SK-N-SH (cell line): ENCODE measurements at regions not wholly inside any gene's neighbourhood (a gene's known extent, or its start where the extent isn't known, plus 50 kb on each side); places are given as distances from the start of the nearest gene placed in this dataset.

Experiments used
- CTCF ChIA-PET: fragments of 300-600, 350-600 bp; formaldehyde crosslinking; extraction: SDS; loops from one replicate; lab custom pipeline; 2021; lab: Yijun Ruan, JAX
- POLR2A ChIA-PET: fragments of 350-600 bp; sonication (Branson Sonifier 250); formaldehyde crosslinking; extraction: SDS; loops from one replicate; lab custom pipeline; 2020; ENCODE audit warnings: antibody characterized with exemption, inconsistent platforms; lab: Yijun Ruan, JAX
- DNase-seq: peaks from one replicate; pipeline ENCODE4 v3.0.0; 2012
- H2AFZ ChIP-seq: fragments of 200-600 bp; sonication (generic); 2 replicates; pipeline ENCODE4 v1.8.1; 2016; ENCODE audit warnings: antibody characterized with exemption, mild to moderate bottlenecking, low read depth
- H3F3A ChIP-seq: fragments of 200-600 bp; sonication (generic); replicated peaks from 2 replicates; pipeline ENCODE3; 2016; ENCODE audit warnings: antibody characterized with exemption, mild to moderate bottlenecking; ENCODE audit not compliant: insufficient read depth
- H3K27ac ChIP-seq, 2 experiments: fragments of 200-500 bp in 1 of 2; fragments of 200-600 bp in 1 of 2; sonication (Bioruptor generic) in 1 of 2; sonication (generic), shearing (Covaris generic) in 1 of 2; 2 replicates each; pipeline versions ENCODE4 v1.5.1 to v1.6.1; 2014 to 2016; ENCODE audit warnings: low read depth in 2 of 2, inconsistent platforms in 1 of 2, low read length in 1 of 2, mild to moderate bottlenecking in 1 of 2, mixed read lengths in 1 of 2
- H3K27me3 ChIP-seq: fragments of 200-600 bp; sonication (generic), shearing (Covaris generic); 2 replicates; pipeline ENCODE4 v1.6.1; 2016; ENCODE audit warnings: mixed run types; ENCODE audit not compliant: insufficient read depth
- H3K36me3 ChIP-seq, 2 experiments: fragments of 200-500 bp in 1 of 2; fragments of 200-600 bp in 1 of 2; sonication (Bioruptor generic) in 1 of 2; sonication (generic) in 1 of 2; replicated peaks in 1 of 2; 2 replicates each; pipeline versions ENCODE3 to v1.5.1; 2014 to 2016; ENCODE audit warnings: low read length in 1 of 2, mild to moderate bottlenecking in 1 of 2; ENCODE audit not compliant: insufficient read depth in 2 of 2, control insufficient read depth in 1 of 2
- H3K4me1 ChIP-seq, 2 experiments: fragments of 200-500 bp in 1 of 2; fragments of 200-600 bp in 1 of 2; sonication (Bioruptor generic) in 1 of 2; sonication (generic), shearing (Covaris generic) in 1 of 2; 2 replicates each; pipeline versions ENCODE4 v1.5.1 to v1.6.1; 2014 to 2016; ENCODE audit warnings: low read depth in 1 of 2, low read length in 1 of 2, mixed run types in 1 of 2; ENCODE audit not compliant: insufficient read depth in 2 of 2, control insufficient read depth in 1 of 2
- H3K4me2 ChIP-seq: fragments of 200-600 bp; sonication (generic), shearing (Covaris generic); 2 replicates; pipeline ENCODE4 v1.6.1; 2017; ENCODE audit warnings: mixed run types
- H3K4me3 ChIP-seq, 2 experiments: fragments of 200-500 bp in 1 of 2; fragments of 200-600 bp in 1 of 2; sonication (Bioruptor generic) in 1 of 2; sonication (generic), shearing (Covaris generic) in 1 of 2; 2 replicates each; pipeline versions ENCODE4 v1.5.1 to v1.8.1; 2014 to 2016; ENCODE audit warnings: low read depth in 2 of 2, inconsistent platforms in 1 of 2, low read length in 1 of 2, mild to moderate bottlenecking in 1 of 2, mixed read lengths in 1 of 2, moderate library complexity in 1 of 2
- H3K79me2 ChIP-seq: fragments of 200-600 bp; sonication (generic); 2 replicates; pipeline ENCODE4 v1.8.1; 2017; ENCODE audit warnings: mild to moderate bottlenecking; ENCODE audit not compliant: insufficient read depth
- H3K9ac ChIP-seq: fragments of 200-600 bp; sonication (generic); 2 replicates; pipeline ENCODE4 v1.6.1; 2017; ENCODE audit warnings: mixed run types
- H3K9me2 ChIP-seq: fragments of 200-600 bp; sonication (generic); 2 replicates; pipeline ENCODE4 v1.6.1; 2017; ENCODE audit warnings: mixed run types
- H3K9me3 ChIP-seq: fragments of 200-600 bp; sonication (generic); 2 replicates; pipeline ENCODE4 v1.6.1; 2017; ENCODE audit warnings: mixed run types, mild to moderate bottlenecking, moderate library complexity
- H4K20me1 ChIP-seq: fragments of 200-600 bp; sonication (generic); 2 replicates; pipeline ENCODE4 v1.6.1; 2017; ENCODE audit warnings: mild to moderate bottlenecking, mixed run types; ENCODE audit not compliant: insufficient read depth
- CHD2 ChIP-seq: fragments of 150-350 bp; IDR thresholded peaks from 2 replicates; pipeline ENCODE4 v1.6.1; 2018; ENCODE audit warnings: low read length; ENCODE audit not compliant: partially characterized antibody
- EP300 ChIP-seq, 2 experiments: IDR thresholded peaks; 2 replicates each; pipeline versions ENCODE4 v1.4.0 to v1.6.1; 2012; ENCODE audit warnings: borderline replicate concordance in 1 of 2, low read depth in 1 of 2, low read length in 1 of 2
- GABPA ChIP-seq: IDR thresholded peaks from 2 replicates; pipeline ENCODE4 v1.4.0; 2012; ENCODE audit warnings: low read depth, mild to moderate bottlenecking
- JUND ChIP-seq: IDR thresholded peaks from 2 replicates; pipeline ENCODE4 v1.4.0; 2012
- MXI1 ChIP-seq: IDR thresholded peaks from 2 replicates; pipeline ENCODE4 v1.6.1; 2012; ENCODE audit warnings: mild to moderate bottlenecking, low read depth, low read length, improper control_type of control experiment
- NRF1 ChIP-seq: IDR thresholded peaks from 2 replicates; pipeline ENCODE4 v1.6.1; 2012; ENCODE audit warnings: low read depth, mild to moderate bottlenecking, low read length
- RFX5 ChIP-seq: IDR thresholded peaks from 2 replicates; pipeline ENCODE4 v1.6.1; 2012; ENCODE audit warnings: mild to moderate bottlenecking, improper control_type of control experiment, low read length
- TEAD4 ChIP-seq: IDR thresholded peaks from 2 replicates; pipeline ENCODE4 v1.4.0; 2012; ENCODE audit warnings: mild to moderate bottlenecking, borderline replicate concordance; ENCODE audit not compliant: insufficient read depth
- WGBS: methylation state at CpG from one replicate; pipeline ENCODE4 v1.1.6; 2017; ENCODE audit warnings: low lambda C conversion rate; 5-methylcytosine and 5-hydroxymethylcytosine counted together
- TF ChIP-seq, protein P1 (sequence below): fragments of 150-350 bp; IDR thresholded peaks from 2 replicates; pipeline ENCODE4 v1.6.1; 2017; ENCODE audit warnings: antibody characterized with exemption, low read length, low read depth, borderline replicate concordance
- TF ChIP-seq, protein P2 (sequence below): IDR thresholded peaks from 2 replicates; pipeline ENCODE4 v1.4.0; 2012; ENCODE audit warnings: low read depth, borderline replicate concordance
- TF ChIP-seq, protein P3 (sequence below): fragments of 150-350 bp; IDR thresholded peaks from 2 replicates; pipeline ENCODE4 v1.6.1; 2016; ENCODE audit warnings: mild to moderate bottlenecking, low read depth, low read length
- TF ChIP-seq, protein P4 (sequence below): IDR thresholded peaks from 2 replicates; pipeline ENCODE4; 2012

DNA sequence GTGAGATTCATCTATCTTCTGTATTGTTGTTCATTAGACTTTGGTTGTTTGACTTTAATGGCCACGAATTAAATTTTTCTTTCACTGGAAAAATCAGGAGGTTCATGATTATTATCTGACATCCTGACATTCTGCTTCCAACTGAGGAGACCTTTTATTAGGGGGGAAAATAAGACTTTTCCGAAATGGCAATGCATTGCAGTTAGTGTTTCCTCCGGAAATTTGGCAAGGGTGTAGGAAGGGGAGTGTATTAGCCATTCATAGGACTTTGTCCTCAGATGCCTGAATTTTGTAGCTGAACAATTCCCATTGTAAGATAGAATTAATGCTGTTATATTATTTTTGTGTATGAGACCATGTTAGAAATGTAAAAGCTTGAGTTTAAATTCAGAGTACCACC lies 450.6 kb upstream of the TGFBR2 start:
- Histone ChIP-seq H3K9me3 (no peaks in the 10 kb centered on the region), H4K20me1 (no peaks in the 10 kb centered on the region), H3K27me3 (no peaks in the 10 kb centered on the region), H2AFZ (no peak overlapping the region), H3K9me2 (no peaks in the 10 kb centered on the region), H3K36me3 (no peaks in the 10 kb centered on the region), H3K4me2 (no peak overlapping the region), H3K79me2 (no peaks in the 10 kb centered on the region), H3K4me1 (peaks cover 4 to 11% of the 10 kb centered on the region in 2 experiments; a peak in 3 of 4 replicates), H3K27ac (no peak overlapping the region), H3F3A (peaks cover 11% of the 10 kb centered on the region), H3K4me3 (no peak overlapping the region), H3K9ac (no peak overlapping the region)
- DNase-seq: no peak
- CTCF ChIA-PET: no interaction called here
- POLR2A ChIA-PET: no interaction called here
- 67% methylated on average over 3 of the region's 3 CpGs for WGBS
- no peak for TF ChIP-seq TEAD4
- TF ChIP-seq, protein P1, sequence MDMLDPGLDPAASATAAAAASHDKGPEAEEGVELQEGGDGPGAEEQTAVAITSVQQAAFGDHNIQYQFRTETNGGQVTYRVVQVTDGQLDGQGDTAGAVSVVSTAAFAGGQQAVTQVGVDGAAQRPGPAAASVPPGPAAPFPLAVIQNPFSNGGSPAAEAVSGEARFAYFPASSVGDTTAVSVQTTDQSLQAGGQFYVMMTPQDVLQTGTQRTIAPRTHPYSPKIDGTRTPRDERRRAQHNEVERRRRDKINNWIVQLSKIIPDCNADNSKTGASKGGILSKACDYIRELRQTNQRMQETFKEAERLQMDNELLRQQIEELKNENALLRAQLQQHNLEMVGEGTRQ: no peak
- TF ChIP-seq, protein P2, sequence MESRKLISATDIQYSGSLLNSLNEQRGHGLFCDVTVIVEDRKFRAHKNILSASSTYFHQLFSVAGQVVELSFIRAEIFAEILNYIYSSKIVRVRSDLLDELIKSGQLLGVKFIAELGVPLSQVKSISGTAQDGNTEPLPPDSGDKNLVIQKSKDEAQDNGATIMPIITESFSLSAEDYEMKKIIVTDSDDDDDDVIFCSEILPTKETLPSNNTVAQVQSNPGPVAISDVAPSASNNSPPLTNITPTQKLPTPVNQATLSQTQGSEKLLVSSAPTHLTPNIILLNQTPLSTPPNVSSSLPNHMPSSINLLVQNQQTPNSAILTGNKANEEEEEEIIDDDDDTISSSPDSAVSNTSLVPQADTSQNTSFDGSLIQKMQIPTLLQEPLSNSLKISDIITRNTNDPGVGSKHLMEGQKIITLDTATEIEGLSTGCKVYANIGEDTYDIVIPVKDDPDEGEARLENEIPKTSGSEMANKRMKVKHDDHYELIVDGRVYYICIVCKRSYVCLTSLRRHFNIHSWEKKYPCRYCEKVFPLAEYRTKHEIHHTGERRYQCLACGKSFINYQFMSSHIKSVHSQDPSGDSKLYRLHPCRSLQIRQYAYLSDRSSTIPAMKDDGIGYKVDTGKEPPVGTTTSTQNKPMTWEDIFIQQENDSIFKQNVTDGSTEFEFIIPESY: no peak
- no peak for TF ChIP-seq EP300 (IDR thresholded peaks at IDR 0.05; ENCODE audit: borderline replicate concordance in 1 of 2, low read depth in 1 of 2, low read length in 1 of 2)
- no peak for TF ChIP-seq NRF1
- TF ChIP-seq, protein P3, sequence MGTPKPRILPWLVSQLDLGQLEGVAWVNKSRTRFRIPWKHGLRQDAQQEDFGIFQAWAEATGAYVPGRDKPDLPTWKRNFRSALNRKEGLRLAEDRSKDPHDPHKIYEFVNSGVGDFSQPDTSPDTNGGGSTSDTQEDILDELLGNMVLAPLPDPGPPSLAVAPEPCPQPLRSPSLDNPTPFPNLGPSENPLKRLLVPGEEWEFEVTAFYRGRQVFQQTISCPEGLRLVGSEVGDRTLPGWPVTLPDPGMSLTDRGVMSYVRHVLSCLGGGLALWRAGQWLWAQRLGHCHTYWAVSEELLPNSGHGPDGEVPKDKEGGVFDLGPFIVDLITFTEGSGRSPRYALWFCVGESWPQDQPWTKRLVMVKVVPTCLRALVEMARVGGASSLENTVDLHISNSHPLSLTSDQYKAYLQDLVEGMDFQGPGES: no peak
- TF ChIP-seq GABPA: no peak
- TF ChIP-seq CHD2: no peak
- TF ChIP-seq, protein P4, sequence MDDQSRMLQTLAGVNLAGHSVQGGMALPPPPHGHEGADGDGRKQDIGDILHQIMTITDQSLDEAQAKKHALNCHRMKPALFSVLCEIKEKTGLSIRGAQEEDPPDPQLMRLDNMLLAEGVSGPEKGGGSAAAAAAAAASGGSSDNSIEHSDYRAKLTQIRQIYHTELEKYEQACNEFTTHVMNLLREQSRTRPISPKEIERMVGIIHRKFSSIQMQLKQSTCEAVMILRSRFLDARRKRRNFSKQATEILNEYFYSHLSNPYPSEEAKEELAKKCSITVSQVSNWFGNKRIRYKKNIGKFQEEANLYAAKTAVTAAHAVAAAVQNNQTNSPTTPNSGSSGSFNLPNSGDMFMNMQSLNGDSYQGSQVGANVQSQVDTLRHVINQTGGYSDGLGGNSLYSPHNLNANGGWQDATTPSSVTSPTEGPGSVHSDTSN: no peak
- TF ChIP-seq JUND: no peak
- TF ChIP-seq MXI1: no peak
- TF ChIP-seq RFX5: no peak
